H9 (cell line): ENCODE measurements at regions not wholly inside any gene's neighbourhood (a gene's known extent, or its start where the extent isn't known, plus 50 kb on each side); places are given as distances from the start of the nearest gene placed in this dataset.

Source experiments
- DNase-seq: peaks from one replicate; pipeline ENCODE4 v3.0.0-alpha.2; 2017
- H2AFZ ChIP-seq: one replicate; pipeline ENCODE4 v1.6.1; 2013; ENCODE audit warnings: mild to moderate bottlenecking, low read length, control low read depth, moderate library complexity
- H2AK5ac ChIP-seq: 2 replicates; pipeline ENCODE4 v1.6.1; 2013; ENCODE audit warnings: low read length, control low read depth, mixed read lengths; ENCODE audit not compliant: insufficient read length
- H2BK120ac ChIP-seq: one replicate; pipeline ENCODE4 v1.6.1; 2013; ENCODE audit warnings: low read depth, mild to moderate bottlenecking, low read length, control low read depth, inconsistent platforms; ENCODE audit not compliant: poor library complexity, severe bottlenecking
- H2BK12ac ChIP-seq: 2 replicates; pipeline ENCODE4 v1.6.1; 2013; ENCODE audit warnings: low read length, control low read depth, mixed read lengths, low read depth; ENCODE audit not compliant: insufficient read length
- H2BK15ac ChIP-seq: 2 replicates; pipeline ENCODE4 v1.6.1; 2013; ENCODE audit warnings: low read depth, low read length, control low read depth
- H2BK20ac ChIP-seq: one replicate; pipeline ENCODE4 v1.6.1; 2013; ENCODE audit warnings: low read depth, mild to moderate bottlenecking, low read length, control low read depth, inconsistent platforms; ENCODE audit not compliant: poor library complexity, severe bottlenecking
- H2BK5ac ChIP-seq: 2 replicates; pipeline ENCODE4 v1.6.1; 2013; ENCODE audit warnings: low read length, control low read depth, mixed read lengths; ENCODE audit not compliant: insufficient read length
- H3K14ac ChIP-seq: 2 replicates; pipeline ENCODE4 v1.6.1; 2013; ENCODE audit warnings: low read length, control low read depth; ENCODE audit not compliant: insufficient read depth
- H3K18ac ChIP-seq: 2 replicates; pipeline ENCODE4 v1.6.1; 2013; ENCODE audit warnings: low read depth, mild to moderate bottlenecking, mixed read lengths, low read length, control low read depth; ENCODE audit not compliant: insufficient read length
- H3K23ac ChIP-seq: 2 replicates; pipeline ENCODE4 v1.6.1; 2013; ENCODE audit warnings: low read length, control low read depth, mixed read lengths, low read depth; ENCODE audit not compliant: insufficient read length
- H3K23me2 ChIP-seq: 2 replicates; pipeline ENCODE4 v1.6.1; 2013; ENCODE audit warnings: low read depth, mild to moderate bottlenecking, mixed read lengths, low read length, control low read depth; ENCODE audit not compliant: insufficient read length, poor library complexity, severe bottlenecking
- H3K27ac ChIP-seq: 2 replicates; pipeline ENCODE4 v1.5.1; 2013; ENCODE audit warnings: low read length, control low read depth, mixed read lengths, low read depth; ENCODE audit not compliant: insufficient read length
- H3K27me3 ChIP-seq: 2 replicates; pipeline ENCODE4 v1.6.1; 2013; ENCODE audit warnings: low read length, control low read depth, inconsistent platforms; ENCODE audit not compliant: insufficient read depth
- H3K4ac ChIP-seq: 2 replicates; pipeline ENCODE4 v1.6.1; 2013; ENCODE audit warnings: low read depth, mild to moderate bottlenecking, control low read depth, inconsistent platforms, low read length, moderate library complexity
- H3K4me1 ChIP-seq: 2 replicates; pipeline ENCODE4 v1.6.1; 2013; ENCODE audit warnings: low read length, control low read depth, inconsistent platforms; ENCODE audit not compliant: insufficient read depth
- H3K4me2 ChIP-seq: 2 replicates; pipeline ENCODE4 v1.6.1; 2013; ENCODE audit warnings: low read length, control low read depth, mixed read lengths; ENCODE audit not compliant: insufficient read length, insufficient read depth
- H3K56ac ChIP-seq: 2 replicates; pipeline ENCODE4 v1.6.1; 2013; ENCODE audit warnings: low read depth, mild to moderate bottlenecking, mixed read lengths, low read length, control low read depth; ENCODE audit not compliant: insufficient read length
- H3K79me1 ChIP-seq: 2 replicates; pipeline ENCODE4 v1.6.1; 2013; ENCODE audit warnings: low read depth, mild to moderate bottlenecking, moderate library complexity, low read length, control low read depth, inconsistent platforms; ENCODE audit not compliant: insufficient read depth, poor library complexity, severe bottlenecking
- H3K79me2 ChIP-seq: 2 replicates; pipeline ENCODE4 v1.6.1; 2013; ENCODE audit warnings: low read length, control low read depth, inconsistent platforms; ENCODE audit not compliant: insufficient read depth
- H3K9ac ChIP-seq: 2 replicates; pipeline ENCODE4 v1.6.1; 2013; ENCODE audit warnings: low read length, control low read depth, mixed read lengths; ENCODE audit not compliant: insufficient read length; ENCODE audit errors: extremely low read depth
- H3K9me3 ChIP-seq: one replicate; pipeline ENCODE4 v1.6.1; 2013; ENCODE audit warnings: low read depth, low read length, inconsistent platforms; ENCODE audit not compliant: control insufficient read depth
- H3T11ph ChIP-seq: one replicate; pipeline ENCODE4 v1.6.1; 2013; ENCODE audit warnings: mild to moderate bottlenecking, low read length, control low read depth, inconsistent platforms
- H4K20me1 ChIP-seq: one replicate; pipeline ENCODE4 v1.6.1; 2013; ENCODE audit not compliant: control insufficient read depth, insufficient read length, insufficient read depth
- H4K5ac ChIP-seq: 2 replicates; pipeline ENCODE4 v1.6.1; 2013; ENCODE audit warnings: low read depth, mild to moderate bottlenecking, mixed read lengths, low read length, control low read depth; ENCODE audit not compliant: insufficient read length
- H4K8ac ChIP-seq: replicated peaks from 2 replicates; pipeline ENCODE4 v1.6.1; 2013; ENCODE audit warnings: low read length, control low read depth, mixed read lengths, low read depth; ENCODE audit not compliant: insufficient read length
- H4K91ac ChIP-seq: 2 replicates; pipeline ENCODE4 v1.6.1; 2013; ENCODE audit warnings: low read depth, mild to moderate bottlenecking, moderate library complexity, mixed read lengths, low read length, control low read depth; ENCODE audit not compliant: insufficient read length
- H3K27ac Mint-ChIP-seq, 3 experiments: 2 replicates in 2 of 3; 3 replicates in 1 of 3; pipeline ENCODE4 v1.8.0; 2020 to 2021; ENCODE audit warnings: mixed read lengths in 3 of 3, mild to moderate bottlenecking in 1 of 3, moderate library complexity in 1 of 3
- H3K27me3 Mint-ChIP-seq: 2 replicates; pipeline ENCODE4 v1.8.0; 2021; ENCODE audit warnings: low read depth, mild to moderate bottlenecking, moderate library complexity, mixed read lengths
- H3K36me3 Mint-ChIP-seq, 3 experiments: 2 replicates in 2 of 3; 3 replicates in 1 of 3; pipeline ENCODE4 v1.8.0; 2020 to 2021; ENCODE audit warnings: low read depth in 3 of 3, mixed read lengths in 3 of 3; ENCODE audit not compliant: insufficient read depth in 1 of 3
- H3K4me1 Mint-ChIP-seq, 2 experiments: 2 replicates each; pipeline ENCODE4 v1.8.0; 2020; ENCODE audit warnings: mixed read lengths in 2 of 2
- H3K4me3 Mint-ChIP-seq, 2 experiments: 2 replicates in 1 of 2; 3 replicates in 1 of 2; pipeline ENCODE4 v1.8.0; 2020 to 2021; ENCODE audit warnings: mild to moderate bottlenecking in 2 of 2, mixed read lengths in 2 of 2, moderate library complexity in 1 of 2
- H3K9me3 Mint-ChIP-seq, 2 experiments: 2 replicates in 1 of 2; 3 replicates in 1 of 2; pipeline ENCODE4 v1.8.0; 2020; ENCODE audit warnings: mild to moderate bottlenecking in 2 of 2, mixed read lengths in 2 of 2, moderate library complexity in 1 of 2
- CTCF ChIP-seq: fragments of 200-600 bp; sonication (generic); conservative IDR thresholded peaks from 3 replicates; pipeline ENCODE4 v1.8.0; 2021; ENCODE audit warnings: antibody characterized with exemption, mild to moderate bottlenecking
- WGBS: extraction: QIAGEN DNeasy Blood & Tissue Kit; methylation state at CpG from one replicate; pipeline ENCODE4 v1.1.7; 2013; ENCODE audit warnings: missing lambda C conversion rate, low lambda C conversion rate, mixed read lengths; ENCODE audit not compliant: insufficient read length; ENCODE audit errors: extremely low coverage; 5-methylcytosine and 5-hydroxymethylcytosine counted together

GRCh38 chr3:118754406-118755252 is 280.0 kb downstream of the IGSF11 start:
- H2AFZ ChIP-seq, result no peak overlapping the region
- H3K36me3 Mint-ChIP-seq, result no peaks in the 10 kb centered on the region
- no peaks in the 10 kb centered on the region for H3K9me3 Mint-ChIP-seq
- H3K27me3 Mint-ChIP-seq, result no peaks in the 10 kb centered on the region
- no peak for TF ChIP-seq CTCF
- no peak overlapping the region for H2BK5ac ChIP-seq
- H3K79me2 ChIP-seq, result no peaks in the 10 kb centered on the region
- H3K27me3 ChIP-seq, result no peaks in the 10 kb centered on the region
- no peak overlapping the region for H3K4ac ChIP-seq
- no peak overlapping the region for H4K91ac ChIP-seq
- no peaks in the 10 kb centered on the region for H3K4me1 ChIP-seq
- H3T11ph ChIP-seq, result no peak overlapping the region
- no peak overlapping the region for H2AK5ac ChIP-seq
- H2BK120ac ChIP-seq, result no peak overlapping the region
- WGBS, result 100% methylated on average over 2 of the region's 7 CpGs
- no peak overlapping the region for H3K23ac ChIP-seq
- no peak overlapping the region for H2BK15ac ChIP-seq
- peaks cover 0 to 6% of the 10 kb centered on the region in 2 experiments; a peak in 2 of 4 replicates for H3K4me1 Mint-ChIP-seq
- no peak overlapping the region for H2BK20ac ChIP-seq
- no peak overlapping the region for H3K56ac ChIP-seq
- H3K9me3 ChIP-seq, result no peaks in the 10 kb centered on the region
- no peaks in the 10 kb centered on the region for H3K79me1 ChIP-seq
- H3K4me3 Mint-ChIP-seq, result no peak overlapping the region
- H2BK12ac ChIP-seq, result no peak overlapping the region
- H4K5ac ChIP-seq, result no peak overlapping the region
- H3K27ac Mint-ChIP-seq, result no peak overlapping the region
- H3K18ac ChIP-seq, result no peak overlapping the region
- H3K14ac ChIP-seq, result no peak overlapping the region
- H3K23me2 ChIP-seq, result no peaks in the 10 kb centered on the region
- no peak overlapping the region for H4K8ac ChIP-seq
- H3K4me2 ChIP-seq, result no peak overlapping the region
- H4K20me1 ChIP-seq, result no peaks in the 10 kb centered on the region
- no peak overlapping the region for H3K27ac ChIP-seq
- H3K9ac ChIP-seq, result no peak overlapping the region
- no peak for DNase-seq
